Fibroblast of villous mesenchyme (primary cell): ENCODE measurements at regions not wholly inside any gene's neighbourhood (a gene's known extent, or its start where the extent isn't known, plus 50 kb on each side); places are given as distances from the start of the nearest gene placed in this dataset.

Experiments
- DNase-seq: peaks from one replicate; pipeline ENCODE4 v3.0.0-alpha.2; 2010; ENCODE audit warnings: low read depth
- H3K4me3 ChIP-seq: 2 replicates; pipeline ENCODE4 v1.5.1; 2011; ENCODE audit warnings: low read depth, mild to moderate bottlenecking, low read length
- TF ChIP-seq, protein P1 (sequence below): IDR thresholded peaks from 2 replicates; pipeline ENCODE4 v1.5.1; 2012; ENCODE audit warnings: low read depth, mild to moderate bottlenecking, low read length; ENCODE audit not compliant: insufficient read depth

DNA sequence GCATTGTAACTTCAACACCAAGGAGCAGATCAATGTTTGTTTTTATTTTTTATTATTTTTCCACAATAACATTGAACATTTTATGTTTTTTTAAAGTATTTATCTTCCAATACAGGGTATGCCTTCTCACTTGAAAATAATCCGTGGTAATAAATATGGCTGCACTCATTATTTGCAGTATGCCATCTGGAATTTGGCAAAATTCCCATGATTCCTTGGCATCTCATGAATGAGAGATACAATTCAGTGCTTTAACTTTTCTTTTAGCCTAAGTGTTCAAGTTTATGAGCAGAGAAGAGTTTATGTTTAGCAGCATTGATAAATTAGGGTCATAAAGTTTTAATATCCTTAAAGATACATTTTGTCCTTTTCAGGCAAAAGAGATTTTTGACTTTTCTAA is 1109.6 kb upstream of the ATXN8OS start:
- H3K4me3 ChIP-seq: no peak overlapping the region
- no peak for DNase-seq
- TF ChIP-seq, protein P1, sequence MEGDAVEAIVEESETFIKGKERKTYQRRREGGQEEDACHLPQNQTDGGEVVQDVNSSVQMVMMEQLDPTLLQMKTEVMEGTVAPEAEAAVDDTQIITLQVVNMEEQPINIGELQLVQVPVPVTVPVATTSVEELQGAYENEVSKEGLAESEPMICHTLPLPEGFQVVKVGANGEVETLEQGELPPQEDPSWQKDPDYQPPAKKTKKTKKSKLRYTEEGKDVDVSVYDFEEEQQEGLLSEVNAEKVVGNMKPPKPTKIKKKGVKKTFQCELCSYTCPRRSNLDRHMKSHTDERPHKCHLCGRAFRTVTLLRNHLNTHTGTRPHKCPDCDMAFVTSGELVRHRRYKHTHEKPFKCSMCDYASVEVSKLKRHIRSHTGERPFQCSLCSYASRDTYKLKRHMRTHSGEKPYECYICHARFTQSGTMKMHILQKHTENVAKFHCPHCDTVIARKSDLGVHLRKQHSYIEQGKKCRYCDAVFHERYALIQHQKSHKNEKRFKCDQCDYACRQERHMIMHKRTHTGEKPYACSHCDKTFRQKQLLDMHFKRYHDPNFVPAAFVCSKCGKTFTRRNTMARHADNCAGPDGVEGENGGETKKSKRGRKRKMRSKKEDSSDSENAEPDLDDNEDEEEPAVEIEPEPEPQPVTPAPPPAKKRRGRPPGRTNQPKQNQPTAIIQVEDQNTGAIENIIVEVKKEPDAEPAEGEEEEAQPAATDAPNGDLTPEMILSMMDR: no peak

DNA sequence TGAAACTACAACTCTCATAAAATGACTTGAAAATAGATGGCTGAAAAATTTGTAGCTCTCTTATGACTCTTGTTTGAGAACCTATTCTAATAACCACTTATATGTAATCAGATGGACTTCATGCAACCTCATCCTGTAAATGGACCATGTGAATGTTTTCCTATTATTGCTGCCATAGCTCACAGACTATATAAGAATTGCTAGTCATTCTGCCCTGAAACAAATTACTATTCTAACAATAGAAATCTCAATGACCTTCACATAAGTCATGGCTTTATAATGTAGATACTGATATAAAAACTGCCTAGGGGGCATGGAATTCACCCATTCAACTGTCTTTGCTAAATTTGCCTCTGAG is 1111.0 kb upstream of the ATXN8OS start:
- DNase-seq: no peak
- H3K4me3 ChIP-seq: no peak overlapping the region
- TF ChIP-seq, protein P1: no peak

DNA sequence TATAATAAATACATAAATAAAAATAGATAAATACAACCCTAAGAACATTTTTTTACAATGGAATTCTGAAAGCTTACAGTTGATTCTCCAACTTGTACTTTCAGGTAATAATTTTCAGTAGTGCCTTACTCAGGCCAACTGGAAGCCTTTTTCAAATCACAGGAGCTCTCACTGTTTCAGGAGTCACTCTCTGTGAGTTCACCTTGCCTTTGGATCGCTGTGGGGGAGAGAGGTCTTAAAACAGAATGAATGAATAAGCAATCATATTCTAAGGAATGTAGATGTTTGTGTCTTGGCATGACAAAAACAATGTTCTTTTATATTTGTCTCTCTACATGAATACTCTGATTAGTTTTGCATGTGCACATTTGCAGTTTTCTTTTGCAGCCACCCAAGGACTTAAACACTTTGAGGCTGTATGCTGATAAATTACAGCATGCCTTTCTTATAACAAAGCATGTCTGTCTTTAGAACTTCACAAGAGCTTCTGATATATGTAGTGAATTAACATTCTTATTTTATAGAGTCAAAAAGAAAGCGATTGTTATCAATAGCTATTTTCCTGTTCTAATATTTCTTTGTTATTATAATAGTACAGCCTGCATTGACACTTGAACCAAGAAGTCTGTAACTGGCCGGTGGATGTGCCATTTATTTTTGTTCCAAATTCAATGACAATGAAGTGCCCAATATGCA is 1111.5 kb upstream of the ATXN8OS start:
- H3K4me3 ChIP-seq: no peak overlapping the region
- no peak for DNase-seq
- TF ChIP-seq, protein P1: no peak

DNA sequence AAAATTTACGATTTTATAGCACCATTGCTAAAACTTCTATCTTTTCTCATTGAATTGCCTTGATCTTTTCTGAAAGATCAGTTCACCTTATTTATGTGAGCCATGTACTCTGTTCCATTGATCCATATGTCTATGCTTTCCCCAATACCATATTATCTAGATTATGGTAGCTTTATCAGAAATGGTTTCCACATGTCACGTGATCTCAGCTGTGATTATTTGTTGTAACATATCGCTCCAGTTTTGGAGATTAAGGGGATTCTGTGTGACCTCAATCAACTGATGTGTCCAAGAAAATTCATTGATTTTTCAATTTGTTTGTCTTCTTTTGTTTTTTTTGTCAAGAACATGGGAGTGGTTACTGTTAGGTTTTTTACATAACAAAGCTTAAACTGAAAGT is 1114.5 kb upstream of the ATXN8OS start:
- TF ChIP-seq, protein P1: no peak
- DNase-seq: no peak
- H3K4me3 ChIP-seq: no peak overlapping the region

DNA sequence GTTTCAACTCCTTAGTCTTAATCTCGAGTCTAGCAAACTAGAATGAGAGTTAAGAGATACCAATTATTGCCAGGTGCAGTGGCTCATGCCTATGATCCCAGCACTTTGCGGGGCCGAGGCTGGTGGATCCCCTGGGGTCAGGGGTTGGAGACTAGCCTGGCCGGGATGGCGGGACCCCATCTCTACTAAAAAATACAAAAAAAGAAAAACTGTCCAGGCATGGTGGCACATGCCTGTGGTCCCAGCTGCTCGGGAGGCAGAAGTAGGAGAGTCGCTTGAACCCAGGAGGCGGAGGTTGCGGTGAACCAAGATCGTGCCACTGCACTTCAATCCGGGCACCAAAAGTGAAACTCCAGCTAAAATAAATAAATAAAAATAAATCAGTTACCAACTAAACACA is 1119.5 kb upstream of the ATXN8OS start:
- TF ChIP-seq, protein P1: no peak
- DNase-seq: no peak
- no peak overlapping the region for H3K4me3 ChIP-seq

DNA sequence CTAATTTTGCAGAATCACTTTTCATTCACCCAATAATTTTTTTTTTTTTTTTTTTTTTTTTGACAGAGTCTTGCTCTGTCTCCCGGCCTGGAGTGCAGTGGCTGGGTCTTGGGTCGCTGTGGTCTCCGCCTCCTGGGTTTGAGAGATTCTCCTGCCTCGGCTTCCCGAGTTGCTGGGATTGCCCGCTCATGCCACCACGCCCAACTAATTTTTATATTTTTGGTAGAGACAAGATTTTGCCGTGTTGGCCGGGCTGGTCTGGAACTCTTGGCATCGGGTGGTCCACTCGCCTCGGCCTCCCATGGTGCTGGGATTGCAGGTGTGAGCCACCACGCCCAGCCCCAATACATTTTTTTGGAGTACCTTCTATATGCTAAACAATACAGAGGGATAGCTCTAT is 1120.0 kb upstream of the ATXN8OS start:
- TF ChIP-seq, protein P1: no peak
- DNase-seq: no peak
- H3K4me3 ChIP-seq: no peak overlapping the region
